A549 (cell line): ENCODE measurements at regions not wholly inside any gene's neighbourhood (a gene's known extent, or its start where the extent isn't known, plus 50 kb on each side); places are given as distances from the start of the nearest gene placed in this dataset.

Source experiments
- ATAC-seq, 2 experiments: fragments of 200-7000 bp in 1 of 2; fragments of >200 bp in 1 of 2; cut with Nextera tagmentation in 1 of 2; cut with Tn5 transposase in 1 of 2; 3 replicates each; pipeline versions ENCODE4 v1.8.0 to v1.9.1; 2018 to 2020; ENCODE audit warnings: mild to moderate bottlenecking in 1 of 2, moderate library complexity in 1 of 2
- CTCF ChIA-PET: fragments of 300-600 bp; sonication (Branson Sonifier 250); formaldehyde crosslinking; extraction: SDS; loops from one replicate; lab custom pipeline; 2021; ENCODE audit warnings: antibody characterized with exemption, inconsistent platforms; lab: Yijun Ruan, JAX
- POLR2A ChIA-PET: fragments of 350-600 bp; formaldehyde crosslinking; extraction: SDS; loops from one replicate; lab custom pipeline; 2021; ENCODE audit warnings: antibody characterized with exemption, inconsistent platforms; lab: Yijun Ruan, JAX
- DNase-seq, 2 experiments: peaks; one replicate each; pipeline versions ENCODE4 v3.0.0 to v3.0.0-alpha.2; 2011 to 2016; ENCODE audit warnings: low read depth in 1 of 2, low spot score in 1 of 2
- FAIRE-seq: peaks from 2 replicates; lab custom pipeline; 2011; peaks lifted over from hg19 to GRCh38; lab: Jason Lieb, UNC
- H3K27ac ChIP-seq, 2 experiments: fragments of >200 bp; sonication (Bioruptor Twin); formaldehyde crosslinking; 3 replicates each; pipeline ENCODE4 v1.5.1; 2016 to 2017
- H3K4me1 ChIP-seq: fragments of >200 bp; sonication (Bioruptor Twin); formaldehyde crosslinking; 3 replicates; pipeline ENCODE4 v1.6.1; 2016
- H3K4me2 ChIP-seq: fragments of >200 bp; sonication (Bioruptor Twin); formaldehyde crosslinking; 3 replicates; pipeline ENCODE4 v1.6.1; 2016
- H3K4me3 ChIP-seq: fragments of >200 bp; sonication (Bioruptor Twin); formaldehyde crosslinking; 3 replicates; pipeline ENCODE4 v1.5.1; 2016
- H3K9me3 ChIP-seq: fragments of >200 bp; sonication (Bioruptor Twin); formaldehyde crosslinking; 3 replicates; pipeline ENCODE4 v1.6.1; 2016
- BHLHE40 ChIP-seq: IDR thresholded peaks from 2 replicates; pipeline ENCODE4 v1.6.1; 2012; ENCODE audit warnings: low read depth, low read length, inconsistent platforms
- CBX2 ChIP-seq: fragments of 200-600 bp; sonication (generic); IDR thresholded peaks from 2 replicates; pipeline ENCODE4 v1.6.1; 2016; ENCODE audit warnings: low read depth, mild to moderate bottlenecking, borderline replicate concordance
- CEBPB ChIP-seq, 2 experiments: fragments of >200 bp in 1 of 2; sonication (Bioruptor Twin) in 1 of 2; formaldehyde crosslinking in 1 of 2; IDR thresholded peaks; 2 replicates each; pipeline ENCODE4 v1.6.1; 2012 to 2016
- EHF ChIP-seq: fragments of 250-450 bp; sonication (Bioruptor Pico); IDR thresholded peaks from 2 replicates; pipeline ENCODE4 v1.5.0; 2020; ENCODE audit warnings: mild to moderate bottlenecking
- EP300 ChIP-seq, 2 experiments: fragments of >200 bp; sonication (Bioruptor Twin); formaldehyde crosslinking; IDR thresholded peaks; 2 replicates in 1 of 2; 3 replicates in 1 of 2; pipeline ENCODE4 v1.6.1; 2016 to 2017
- FOSB ChIP-seq: fragments of 250-450 bp; sonication (Bioruptor Pico); IDR thresholded peaks from 2 replicates; pipeline ENCODE4 v1.5.0; 2020; ENCODE audit warnings: mild to moderate bottlenecking, moderate library complexity
- JUN ChIP-seq, 2 experiments: fragments of >200 bp; sonication (Bioruptor Twin); formaldehyde crosslinking; IDR thresholded peaks; 2 replicates in 1 of 2; 3 replicates in 1 of 2; pipeline ENCODE4 v1.6.1; 2016 to 2017
- JUNB ChIP-seq: fragments of >200 bp; sonication (Bioruptor Twin); formaldehyde crosslinking; IDR thresholded peaks from 2 replicates; pipeline ENCODE4 v1.6.1; 2016
- NFE2L2 ChIP-seq: fragments of 150-350 bp; conservative IDR thresholded peaks from 2 replicates; pipeline ENCODE4 v1.6.1; 2014; ENCODE audit warnings: low read length
- NR3C1 ChIP-seq: fragments of >200 bp; sonication (Bioruptor Twin); formaldehyde crosslinking; IDR thresholded peaks from 3 replicates; pipeline ENCODE4 v1.6.1; 2017
- RCOR1 ChIP-seq: fragments of 150-350 bp; IDR thresholded peaks from 2 replicates; pipeline ENCODE4 v1.6.1; 2014; ENCODE audit warnings: antibody characterized with exemption, low read length, low read depth
- RFX5 ChIP-seq: fragments of 450-650 bp; IDR thresholded peaks from 2 replicates; pipeline ENCODE4 v1.7.1; 2014; ENCODE audit warnings: antibody characterized with exemption, mild to moderate bottlenecking, moderate library complexity
- RNF2 ChIP-seq: fragments of 200-600 bp; sonication (generic); IDR thresholded peaks from 2 replicates; pipeline ENCODE4 v1.6.1; 2016; ENCODE audit warnings: low read depth, mild to moderate bottlenecking, antibody characterized with exemption, moderate library complexity, borderline replicate concordance
- TP53 ChIP-seq: fragments of 250-450 bp; sonication (Bioruptor Pico); IDR thresholded peaks from 2 replicates; pipeline ENCODE4 v1.5.0; 2021; ENCODE audit warnings: mild to moderate bottlenecking, moderate library complexity
- ZFP36 ChIP-seq: fragments of 450-650 bp; IDR thresholded peaks from 2 replicates; pipeline ENCODE4 v1.6.1; 2014; ENCODE audit warnings: borderline replicate concordance; ENCODE audit not compliant: partially characterized antibody
- WGBS: methylation state at CpG from one replicate; pipeline ENCODE4 v1.1.6; 2017; ENCODE audit errors: missing lambda C conversion rate; 5-methylcytosine and 5-hydroxymethylcytosine counted together
- TF ChIP-seq, protein P1 (sequence below): fragments of 450-650 bp; IDR thresholded peaks from 2 replicates; pipeline ENCODE4 v1.6.1; 2014; ENCODE audit warnings: antibody characterized with exemption
- TF ChIP-seq, protein P2 (sequence below): IDR thresholded peaks from 2 replicates; pipeline ENCODE4 v1.6.1; 2012
- TF ChIP-seq, protein P3 (sequence below): fragments of 200-600 bp; sonication (generic); IDR thresholded peaks from 2 replicates; pipeline ENCODE4 v1.6.1; 2016; ENCODE audit warnings: antibody characterized with exemption, mild to moderate bottlenecking, moderate library complexity
- TF ChIP-seq, protein P4 (sequence below): fragments of 150-350 bp; IDR thresholded peaks from 2 replicates; pipeline ENCODE4 v1.6.1; 2014; ENCODE audit warnings: low read depth, mild to moderate bottlenecking, low read length

DNA sequence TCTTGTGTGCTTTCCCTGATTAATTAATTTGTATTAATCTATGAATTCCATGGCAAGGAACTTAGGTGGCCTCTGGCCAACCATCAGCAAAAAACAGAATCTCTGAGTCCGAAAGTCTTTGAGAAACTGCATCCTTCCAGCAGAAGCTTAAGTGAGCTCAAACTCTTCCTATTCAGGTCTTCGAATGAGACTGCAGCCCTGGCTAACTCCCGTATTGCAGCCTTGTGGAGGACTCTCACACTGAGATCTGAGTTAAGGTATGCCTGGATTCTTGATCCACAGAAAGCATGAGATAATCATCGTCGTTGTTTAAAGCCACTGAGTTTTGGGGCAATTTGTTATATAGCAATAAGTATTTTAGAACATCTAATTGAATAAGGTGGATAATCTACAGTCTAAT lies 1143.9 kb upstream of the NXPH2 start (continued):
- no peak for TF ChIP-seq ZFP36

DNA sequence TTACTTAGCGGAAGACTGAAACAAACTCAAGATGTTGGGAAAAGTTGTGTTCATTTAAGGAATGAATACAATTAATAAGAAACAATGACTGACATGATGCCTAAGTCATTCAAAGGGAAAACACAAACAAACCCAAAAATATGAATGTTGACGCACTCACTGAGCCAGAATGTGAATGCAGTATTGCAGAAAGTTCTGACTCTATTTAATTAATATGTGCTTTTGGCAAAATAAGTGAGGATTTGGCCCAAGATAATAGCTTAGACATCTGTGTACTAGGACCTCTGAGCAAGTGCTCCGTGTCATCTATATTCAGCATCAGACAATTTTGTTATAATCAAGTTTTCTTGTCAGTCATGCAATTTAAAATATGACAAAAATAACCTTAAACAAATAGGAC lies 1138.8 kb upstream of the NXPH2 start:
- POLR2A ChIA-PET: no interaction called here
- CTCF ChIA-PET: no interaction called here
- FAIRE-seq: no peak

DNA sequence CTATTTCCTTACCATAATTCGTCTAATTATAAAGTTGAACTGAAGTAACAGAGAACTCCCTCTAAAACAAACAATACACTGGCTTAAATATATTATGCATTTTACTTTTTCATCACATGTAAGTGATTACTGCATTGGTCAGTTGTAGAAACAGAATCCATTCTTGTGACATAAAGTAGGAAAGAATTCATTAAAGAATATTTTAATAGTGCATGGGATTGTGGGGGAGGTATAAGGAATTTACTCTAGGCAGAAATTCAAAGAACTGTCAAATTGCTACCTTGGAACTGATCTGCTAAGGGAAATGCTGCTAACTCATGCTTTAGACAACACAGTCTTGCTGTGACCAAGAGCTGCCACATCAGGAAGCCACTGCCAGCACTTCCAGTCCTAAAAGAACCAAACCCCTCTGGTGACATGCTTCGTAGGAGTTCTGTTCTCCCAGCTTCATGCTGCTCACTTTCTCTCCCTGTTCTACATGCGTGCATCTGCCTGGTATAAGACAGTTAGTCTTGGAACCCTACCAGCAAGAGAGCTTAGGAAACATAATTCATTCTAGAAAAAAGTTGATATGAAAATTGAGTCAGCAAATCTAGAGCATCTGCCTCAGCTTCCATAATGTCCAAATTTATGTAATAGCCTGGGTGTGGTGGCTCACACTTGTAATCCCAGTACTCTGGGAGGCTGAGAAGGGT lies 1137.6 kb upstream of the NXPH2 start:
- FAIRE-seq (no peak), ATAC-seq (no peak), DNase-seq (no peak)
- H3K4me2 ChIP-seq: no peak overlapping the region
- H3K9me3 ChIP-seq: no peaks in the 10 kb centered on the region
- CTCF ChIA-PET: interaction anchor here (0.6 kb wide), 1 partner anchor 259 kb away, joined by 3 read pairs; no protein-coding TSS in a partner anchor
- H3K27ac ChIP-seq: no peak overlapping the region
- POLR2A ChIA-PET: no interaction called here
- H3K4me1 ChIP-seq: no peaks in the 10 kb centered on the region
- WGBS: 32% methylated on average over 3 of the region's 3 CpGs
- TF ChIP-seq RFX5 (no peak), RCOR1 (no peak), BHLHE40 (no peak), EHF (CRISPR knock-in tag) (no peak)
- TF ChIP-seq, all 56 proteins: peak for 0
- no peak overlapping the region for H3K4me3 ChIP-seq

More for the DNA sequence above, 1138.8 kb upstream of the NXPH2 start:
- no peak overlapping the region for H3K27ac ChIP-seq
- TF ChIP-seq, protein P1, sequence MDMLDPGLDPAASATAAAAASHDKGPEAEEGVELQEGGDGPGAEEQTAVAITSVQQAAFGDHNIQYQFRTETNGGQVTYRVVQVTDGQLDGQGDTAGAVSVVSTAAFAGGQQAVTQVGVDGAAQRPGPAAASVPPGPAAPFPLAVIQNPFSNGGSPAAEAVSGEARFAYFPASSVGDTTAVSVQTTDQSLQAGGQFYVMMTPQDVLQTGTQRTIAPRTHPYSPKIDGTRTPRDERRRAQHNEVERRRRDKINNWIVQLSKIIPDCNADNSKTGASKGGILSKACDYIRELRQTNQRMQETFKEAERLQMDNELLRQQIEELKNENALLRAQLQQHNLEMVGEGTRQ: no peak
- no peak for TF ChIP-seq JUN (IDR thresholded peaks at IDR 0.05)
- TF ChIP-seq, protein P2, sequence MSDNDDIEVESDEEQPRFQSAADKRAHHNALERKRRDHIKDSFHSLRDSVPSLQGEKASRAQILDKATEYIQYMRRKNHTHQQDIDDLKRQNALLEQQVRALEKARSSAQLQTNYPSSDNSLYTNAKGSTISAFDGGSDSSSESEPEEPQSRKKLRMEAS: no peak
- TF ChIP-seq RCOR1: no peak
- TF ChIP-seq, protein P3, sequence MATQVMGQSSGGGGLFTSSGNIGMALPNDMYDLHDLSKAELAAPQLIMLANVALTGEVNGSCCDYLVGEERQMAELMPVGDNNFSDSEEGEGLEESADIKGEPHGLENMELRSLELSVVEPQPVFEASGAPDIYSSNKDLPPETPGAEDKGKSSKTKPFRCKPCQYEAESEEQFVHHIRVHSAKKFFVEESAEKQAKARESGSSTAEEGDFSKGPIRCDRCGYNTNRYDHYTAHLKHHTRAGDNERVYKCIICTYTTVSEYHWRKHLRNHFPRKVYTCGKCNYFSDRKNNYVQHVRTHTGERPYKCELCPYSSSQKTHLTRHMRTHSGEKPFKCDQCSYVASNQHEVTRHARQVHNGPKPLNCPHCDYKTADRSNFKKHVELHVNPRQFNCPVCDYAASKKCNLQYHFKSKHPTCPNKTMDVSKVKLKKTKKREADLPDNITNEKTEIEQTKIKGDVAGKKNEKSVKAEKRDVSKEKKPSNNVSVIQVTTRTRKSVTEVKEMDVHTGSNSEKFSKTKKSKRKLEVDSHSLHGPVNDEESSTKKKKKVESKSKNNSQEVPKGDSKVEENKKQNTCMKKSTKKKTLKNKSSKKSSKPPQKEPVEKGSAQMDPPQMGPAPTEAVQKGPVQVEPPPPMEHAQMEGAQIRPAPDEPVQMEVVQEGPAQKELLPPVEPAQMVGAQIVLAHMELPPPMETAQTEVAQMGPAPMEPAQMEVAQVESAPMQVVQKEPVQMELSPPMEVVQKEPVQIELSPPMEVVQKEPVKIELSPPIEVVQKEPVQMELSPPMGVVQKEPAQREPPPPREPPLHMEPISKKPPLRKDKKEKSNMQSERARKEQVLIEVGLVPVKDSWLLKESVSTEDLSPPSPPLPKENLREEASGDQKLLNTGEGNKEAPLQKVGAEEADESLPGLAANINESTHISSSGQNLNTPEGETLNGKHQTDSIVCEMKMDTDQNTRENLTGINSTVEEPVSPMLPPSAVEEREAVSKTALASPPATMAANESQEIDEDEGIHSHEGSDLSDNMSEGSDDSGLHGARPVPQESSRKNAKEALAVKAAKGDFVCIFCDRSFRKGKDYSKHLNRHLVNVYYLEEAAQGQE: no peak
- no peak for DNase-seq
- no peaks in the 10 kb centered on the region for H3K9me3 ChIP-seq
- no peak overlapping the region for H3K4me3 ChIP-seq
- no peaks in the 10 kb centered on the region for H3K4me1 ChIP-seq
- no peak for ATAC-seq
- 48% methylated on average over 3 of the region's 3 CpGs for WGBS
- no peak overlapping the region for H3K4me2 ChIP-seq

DNA sequence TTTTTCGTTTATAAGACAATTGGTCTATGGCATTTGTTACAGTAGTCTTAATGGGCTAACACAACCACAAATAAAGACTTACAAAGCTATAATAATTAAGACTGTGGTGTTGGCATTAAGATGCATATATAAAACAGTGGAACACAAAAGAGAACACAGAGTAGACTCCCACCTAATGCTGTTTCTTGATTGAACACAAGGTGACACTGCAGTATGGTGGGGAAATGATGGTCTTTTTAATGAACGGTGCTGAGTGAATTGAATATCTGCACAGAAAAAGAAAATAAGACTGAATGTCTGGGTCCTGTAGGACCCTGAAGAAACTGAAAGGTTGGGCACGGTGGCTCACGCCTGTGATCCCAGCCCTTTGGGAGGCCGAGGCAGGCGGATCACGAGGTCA lies 1136.6 kb upstream of the NXPH2 start:
- TF ChIP-seq BHLHE40: no peak
- TF ChIP-seq EP300 (IDR thresholded peaks at IDR 0.05): no peak
- no peak for TF ChIP-seq TP53 (CRISPR knock-in tag)
- Histone ChIP-seq H3K4me1 (no peaks in the 10 kb centered on the region), H3K4me3 (no peak overlapping the region), H3K9me3 (no peaks in the 10 kb centered on the region), H3K27ac (no peak overlapping the region), H3K4me2 (no peak overlapping the region)
- ATAC-seq (no peak), DNase-seq (no peak), FAIRE-seq (no peak)
- ChIA-PET CTCF (no interaction called here), POLR2A (no interaction called here)
- 36% methylated on average over 7 of the region's 7 CpGs for WGBS

DNA sequence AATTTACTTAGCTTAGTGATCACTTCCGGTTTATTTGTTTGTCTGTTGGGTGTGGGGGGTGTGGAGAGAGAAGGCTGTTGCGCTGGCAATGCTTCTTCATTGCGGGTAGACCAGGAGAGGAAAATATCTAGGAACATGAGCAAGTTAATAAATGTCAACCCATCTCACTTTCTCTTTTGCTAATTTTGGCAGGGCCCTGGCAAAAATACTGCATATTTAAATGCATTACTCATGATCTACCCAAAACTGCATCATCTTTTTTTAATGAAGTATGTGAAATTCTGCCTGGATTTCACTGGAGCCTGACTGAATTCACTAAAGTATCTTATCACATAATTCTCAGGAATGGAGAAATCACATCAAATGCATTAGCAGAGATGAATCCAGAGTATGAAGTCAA lies 1131.0 kb upstream of the NXPH2 start:
- FAIRE-seq (no peak), ATAC-seq (no peak), DNase-seq (no peak)
- WGBS: 22% methylated on average over 3 of the region's 3 CpGs
- Histone ChIP-seq H3K4me3 (no peak overlapping the region), H3K4me1 (no peaks in the 10 kb centered on the region), H3K9me3 (no peaks in the 10 kb centered on the region), H3K27ac (no peak overlapping the region), H3K4me2 (no peak overlapping the region)
- CTCF ChIA-PET: no interaction called here
- POLR2A ChIA-PET: no interaction called here
- TF ChIP-seq NFE2L2 (no peak), RNF2 (no peak), EHF (CRISPR knock-in tag) (no peak), FOSB (CRISPR knock-in tag) (no peak), JUNB (no peak), CEBPB (IDR thresholded peaks at IDR 0.05) (no peak), NR3C1 (no peak), CBX2 (no peak)
- TF ChIP-seq, protein P2: no peak
- TF ChIP-seq, protein P4, sequence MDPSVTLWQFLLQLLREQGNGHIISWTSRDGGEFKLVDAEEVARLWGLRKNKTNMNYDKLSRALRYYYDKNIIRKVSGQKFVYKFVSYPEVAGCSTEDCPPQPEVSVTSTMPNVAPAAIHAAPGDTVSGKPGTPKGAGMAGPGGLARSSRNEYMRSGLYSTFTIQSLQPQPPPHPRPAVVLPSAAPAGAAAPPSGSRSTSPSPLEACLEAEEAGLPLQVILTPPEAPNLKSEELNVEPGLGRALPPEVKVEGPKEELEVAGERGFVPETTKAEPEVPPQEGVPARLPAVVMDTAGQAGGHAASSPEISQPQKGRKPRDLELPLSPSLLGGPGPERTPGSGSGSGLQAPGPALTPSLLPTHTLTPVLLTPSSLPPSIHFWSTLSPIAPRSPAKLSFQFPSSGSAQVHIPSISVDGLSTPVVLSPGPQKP: no peak
- TF ChIP-seq, protein P1: no peak
